NCI-H460 (cell line): ENCODE measurements at regions not wholly inside any gene's neighbourhood (a gene's known extent, or its start where the extent isn't known, plus 50 kb on each side); places are given as distances from the start of the nearest gene placed in this dataset.

ENCODE experiments used
- DNase-seq: peaks from one replicate; pipeline ENCODE4 v3.0.0-alpha.2; 2016; ENCODE audit warnings: low read depth; ENCODE audit errors: extremely low read depth

- no peak for DNase-seq
Observed at GRCh38 chr16:64425381-64425780, 696.5 kb downstream of the CDH11 start.

- DNase-seq: no peak
Observed at GRCh38 chr16:64422259-64422658, 699.6 kb downstream of the CDH11 start.

- no peak for DNase-seq
Observed at GRCh38 chr16:64421515-64421914, 700.3 kb downstream of the CDH11 start.

- DNase-seq: no peak
Observed at GRCh38 chr16:64419832-64420231, 702.0 kb downstream of the CDH11 start.

- no peak for DNase-seq
Observed at GRCh38 chr16:64417711-64418227, 704.1 kb downstream of the CDH11 start.

- DNase-seq: no peak
Observed at GRCh38 chr16:64416216-64417005, 705.5 kb downstream of the CDH11 start.

- no peak for DNase-seq
Observed at GRCh38 chr16:64412578-64413280, 709.1 kb downstream of the CDH11 start.

GRCh38 chr16:64410306-64410705, 711.6 kb downstream of the CDH11 start:
- DNase-seq: no peak

GRCh38 chr16:64409783-64410210, 712.1 kb downstream of the CDH11 start:
- no peak for DNase-seq

- DNase-seq: no peak
Observed at GRCh38 chr16:64408699-64409098, 713.2 kb downstream of the CDH11 start.

GRCh38 chr16:64406770-64407181, 715.1 kb downstream of the CDH11 start:
- DNase-seq: no peak

- no peak for DNase-seq
Observed at GRCh38 chr16:64403352-64403751, 718.5 kb downstream of the CDH11 start.

GRCh38 chr16:64398793-64399192, 723.1 kb downstream of the CDH11 start:
- no peak for DNase-seq

- no peak for DNase-seq
Observed at GRCh38 chr16:64397945-64398508, 723.8 kb downstream of the CDH11 start.

- no peak for DNase-seq
Observed at GRCh38 chr16:64397042-64397441, 724.8 kb downstream of the CDH11 start.

- no peak for DNase-seq
Observed at GRCh38 chr16:64394061-64394460, 727.8 kb downstream of the CDH11 start.

GRCh38 chr16:64392456-64392855, 729.4 kb downstream of the CDH11 start:
- DNase-seq: no peak

GRCh38 chr16:64391063-64391600, 730.7 kb downstream of the CDH11 start:
- peak; percentile 46 for DNase-seq

- DNase-seq: no peak
Observed at GRCh38 chr16:64390102-64390501, 731.8 kb downstream of the CDH11 start.

GRCh38 chr16:64384636-64385035, 737.2 kb downstream of the CDH11 start:
- no peak for DNase-seq

GRCh38 chr16:64381979-64382378, 739.9 kb downstream of the CDH11 start:
- DNase-seq: no peak
